Effector CD8-positive, alpha-beta T cell (primary cell): ENCODE measurements at regions not wholly inside any gene's neighbourhood (a gene's known extent, or its start where the extent isn't known, plus 50 kb on each side); places are given as distances from the start of the nearest gene placed in this dataset.

Experiments
- DNase-seq: peaks from one replicate; lab custom pipeline; 2025; lab: John Stamatoyannopoulos, UW

- no peak for DNase-seq
Observed at GRCh38 chr5:2266641-2267240, 384.0 kb upstream of the IRX4 start.

DNA sequence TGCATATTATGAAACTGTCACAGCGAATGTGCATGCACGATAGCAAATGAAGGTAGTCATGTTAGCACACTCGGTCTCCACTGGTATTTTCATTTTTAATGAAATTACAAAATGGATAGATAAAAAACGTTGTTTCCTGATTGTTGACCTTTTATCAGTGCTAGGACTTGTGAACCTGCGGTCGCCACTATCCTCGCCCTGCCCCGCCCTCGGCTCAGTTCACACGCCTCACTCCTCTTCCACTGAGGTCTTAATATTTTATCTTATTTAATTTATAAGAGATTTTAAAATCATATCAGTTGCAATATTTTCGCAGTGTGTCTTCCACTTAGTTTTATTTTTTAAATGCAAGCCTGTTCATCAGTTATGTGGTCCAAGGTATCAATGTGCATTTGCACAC lies 382.6 kb upstream of the IRX4 start:
- DNase-seq: no peak

GRCh38 chr5:2263763-2264162 lies 381.0 kb upstream of the IRX4 start:
- DNase-seq: no peak

- no peak for DNase-seq
Observed at GRCh38 chr5:2262620-2263019, 379.9 kb upstream of the IRX4 start.

GRCh38 chr5:2261004-2261703 lies 378.4 kb upstream of the IRX4 start:
- DNase-seq: no peak

GRCh38 chr5:2260211-2261003 lies 377.7 kb upstream of the IRX4 start:
- DNase-seq: no peak

DNA sequence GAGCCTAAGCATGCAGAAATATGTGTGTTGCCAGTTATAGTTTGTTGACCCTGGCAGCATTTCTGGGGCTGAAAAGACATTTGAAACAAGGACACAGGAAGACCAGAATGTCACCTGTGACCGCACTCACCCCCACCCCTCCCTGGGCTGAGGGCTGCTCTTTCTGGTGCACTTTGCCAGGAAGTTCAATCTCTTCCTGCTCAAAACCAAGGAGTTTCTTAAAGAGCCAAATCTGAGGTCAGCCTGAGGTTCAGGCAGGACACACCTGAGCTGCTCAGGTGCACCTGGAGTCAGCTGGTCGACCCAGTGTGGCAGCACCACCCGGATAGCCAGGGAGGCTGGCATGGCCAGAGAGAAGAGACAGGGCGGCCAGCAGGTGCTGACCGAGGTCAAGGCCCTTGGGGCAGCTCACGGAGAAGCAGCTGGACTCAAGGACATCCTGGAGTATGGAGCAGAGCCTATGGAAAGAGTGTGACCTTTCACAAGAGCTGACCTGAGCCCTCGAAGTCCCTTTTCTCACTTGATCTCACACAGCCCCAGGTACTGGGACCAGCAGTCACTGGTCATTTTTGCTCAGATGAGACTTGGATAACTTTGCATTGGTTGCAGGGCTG lies 376.9 kb upstream of the IRX4 start:
- no peak for DNase-seq

DNA sequence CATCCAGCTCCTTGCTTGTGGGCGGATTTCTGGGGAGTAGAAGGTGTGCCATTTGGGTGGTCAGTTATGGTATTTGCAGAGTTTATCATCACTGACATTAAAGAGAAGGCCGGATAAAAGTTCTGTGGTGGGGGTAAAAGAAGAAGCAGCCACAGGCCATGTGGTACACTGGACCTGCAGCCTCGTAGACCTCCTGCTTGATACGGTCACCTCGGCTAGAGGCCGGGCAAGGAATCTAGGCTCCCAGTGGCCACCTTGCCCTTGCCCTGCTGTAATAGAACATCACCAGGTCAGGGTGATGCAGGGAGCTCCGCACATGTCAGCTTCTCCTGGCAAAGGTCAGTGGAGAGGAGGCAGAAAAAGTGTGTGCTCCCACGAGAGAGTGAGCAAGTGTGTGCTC lies 376.1 kb upstream of the IRX4 start:
- no peak for DNase-seq

DNA sequence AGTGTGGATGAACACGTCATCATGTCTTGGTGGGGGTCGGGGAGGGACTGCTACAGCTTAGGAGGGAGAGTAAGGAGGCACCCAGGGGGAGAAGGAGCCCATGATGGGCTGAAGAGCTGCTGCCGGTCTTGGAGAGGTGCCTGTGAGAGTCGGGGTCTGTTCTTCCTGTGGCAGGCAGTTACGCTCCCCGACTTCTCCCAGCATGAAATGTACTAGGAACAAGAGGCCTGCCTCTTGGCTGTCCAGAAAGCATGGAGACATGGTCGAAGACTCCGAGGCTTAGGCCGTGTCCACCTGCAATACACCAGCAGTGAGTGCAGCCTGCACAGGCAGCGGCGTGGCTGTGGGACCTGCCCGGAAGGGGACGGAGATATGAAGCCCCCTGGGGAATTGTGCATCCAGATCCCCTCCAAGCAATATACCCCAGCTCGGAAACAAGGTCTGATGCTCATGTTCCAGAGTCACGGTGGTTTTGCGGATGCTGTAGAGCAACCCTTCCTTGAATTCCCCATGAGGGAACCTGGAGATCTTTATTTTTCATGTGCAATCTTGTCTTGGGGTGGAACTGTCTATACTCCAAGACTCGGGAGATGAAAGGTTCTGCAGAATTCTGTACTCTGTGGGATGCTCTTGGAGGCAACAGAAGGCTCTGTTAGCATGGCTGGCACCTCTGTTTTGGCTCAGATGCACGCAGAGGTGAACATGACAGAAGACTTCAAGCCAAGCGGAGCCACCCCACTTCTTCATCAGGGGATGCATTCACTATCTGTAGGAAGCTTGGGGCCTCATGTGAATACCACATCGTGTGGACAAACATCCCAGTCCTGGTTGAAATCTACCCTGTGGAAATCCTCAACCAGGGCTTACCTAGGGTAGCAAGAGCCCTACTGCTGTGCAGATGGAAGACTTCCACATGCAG lies 374.9 kb upstream of the IRX4 start:
- no peak for DNase-seq

- DNase-seq: no peak
Observed at GRCh38 chr5:2256691-2257280, 374.1 kb upstream of the IRX4 start.

DNA sequence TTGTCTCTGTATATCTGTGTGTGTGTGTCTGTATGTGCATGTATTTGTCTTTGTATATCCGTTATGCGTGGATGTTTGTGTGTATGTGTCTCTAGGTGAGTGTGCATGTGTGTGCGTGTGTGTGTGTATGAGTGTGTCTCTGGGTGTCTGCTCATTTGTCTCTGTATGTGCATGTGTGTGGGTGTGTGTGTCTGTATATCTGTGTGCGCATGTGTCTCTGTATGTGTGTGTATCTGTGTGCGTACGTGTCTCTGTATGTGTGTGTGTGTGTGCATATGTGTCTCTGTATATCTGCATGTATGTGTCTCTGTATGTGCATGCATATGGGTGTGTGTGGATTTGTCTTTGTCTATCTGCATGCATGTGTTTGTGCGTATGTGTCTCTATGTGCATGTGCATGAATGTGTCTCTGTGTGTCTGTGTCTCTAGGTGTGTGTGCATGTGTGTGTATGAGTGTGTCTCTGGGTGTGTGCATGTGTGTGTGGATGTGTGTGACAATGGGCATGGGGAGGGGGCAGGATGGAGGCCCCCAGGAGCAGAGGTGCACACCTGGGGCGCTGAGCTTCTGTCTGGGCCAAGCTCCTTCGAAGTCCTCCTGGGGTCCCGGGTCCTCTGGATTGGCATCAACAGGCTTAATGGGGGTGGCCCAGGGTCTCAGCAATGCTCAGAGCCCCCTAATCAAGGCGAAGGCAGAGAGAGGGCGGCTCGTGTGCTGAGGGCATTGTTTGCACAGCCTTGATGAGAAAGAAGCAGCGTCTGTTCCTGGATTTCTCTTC lies 373.4 kb upstream of the IRX4 start:
- no peak for DNase-seq

- no peak for DNase-seq
Observed at GRCh38 chr5:2254880-2255750, 372.4 kb upstream of the IRX4 start.

GRCh38 chr5:2254406-2254805 lies 371.7 kb upstream of the IRX4 start:
- no peak for DNase-seq

GRCh38 chr5:2253040-2253975 lies 370.6 kb upstream of the IRX4 start:
- DNase-seq: no peak

DNA sequence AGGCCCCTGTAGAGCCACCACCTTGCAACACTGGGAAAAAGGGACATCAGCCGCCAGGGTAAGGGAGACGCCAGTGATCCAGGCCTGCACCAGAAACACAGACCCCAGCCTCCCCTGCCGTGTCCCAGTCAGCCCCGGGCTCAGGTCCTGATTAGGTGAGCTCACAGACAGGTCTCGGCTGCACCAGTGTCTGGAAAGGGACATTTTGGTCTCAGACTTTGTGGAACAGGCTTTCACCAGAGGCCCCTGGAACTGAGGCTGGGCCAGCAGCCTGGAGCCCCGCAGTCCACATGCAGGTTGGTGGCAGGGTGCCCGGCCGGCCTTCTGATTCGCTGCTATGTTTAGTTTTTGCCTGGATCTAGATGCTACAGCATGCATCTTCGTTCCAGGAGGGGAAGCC lies 369.0 kb upstream of the IRX4 start:
- no peak for DNase-seq

DNA sequence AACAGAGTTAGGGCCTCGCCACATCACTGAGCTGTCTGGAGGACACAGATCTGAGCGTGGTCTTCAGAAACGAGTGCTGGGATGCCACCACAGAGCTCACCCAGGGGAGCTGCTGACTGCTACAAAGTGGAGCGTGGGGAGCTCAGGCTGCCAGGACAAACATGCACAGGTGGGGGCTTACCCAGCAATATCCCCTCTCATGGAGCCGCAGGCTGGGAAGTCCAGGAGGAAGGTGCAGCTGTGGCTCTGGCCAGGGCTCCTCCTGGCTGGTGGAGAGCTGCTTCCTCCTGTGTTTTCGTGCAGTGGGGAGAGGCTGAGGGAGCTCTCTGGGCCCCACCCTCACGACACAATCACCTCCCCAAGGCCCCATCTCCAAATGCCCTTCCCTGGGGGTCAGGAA lies 368.6 kb upstream of the IRX4 start:
- no peak for DNase-seq

DNA sequence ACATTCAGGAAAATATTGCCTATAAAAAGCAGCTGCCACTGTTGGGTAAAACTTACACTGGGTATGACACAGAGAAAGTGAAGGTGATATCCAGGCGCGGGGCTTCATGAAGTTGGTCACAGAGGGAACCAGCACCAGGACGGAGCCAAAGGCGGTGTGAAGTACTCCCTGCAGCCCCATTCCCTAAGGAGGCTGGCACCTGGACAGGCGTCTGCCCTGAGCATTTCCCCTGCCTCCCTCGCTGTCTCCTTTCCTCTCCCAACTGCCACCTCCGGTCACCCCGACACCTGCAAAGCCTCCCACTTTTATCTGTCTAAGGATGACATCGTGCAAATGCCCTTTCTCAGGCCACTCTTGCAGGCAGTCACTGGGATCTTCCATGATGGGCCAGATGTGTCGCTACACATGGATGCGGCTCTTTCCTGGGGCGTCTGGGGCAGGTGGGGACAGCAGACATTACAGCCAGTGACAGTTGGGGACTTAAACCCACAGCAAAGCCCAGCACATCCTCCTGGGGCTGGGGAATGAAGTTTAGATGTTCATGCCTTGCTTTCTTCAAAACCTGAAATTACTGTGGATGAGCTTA lies 367.7 kb upstream of the IRX4 start:
- no peak for DNase-seq

DNA sequence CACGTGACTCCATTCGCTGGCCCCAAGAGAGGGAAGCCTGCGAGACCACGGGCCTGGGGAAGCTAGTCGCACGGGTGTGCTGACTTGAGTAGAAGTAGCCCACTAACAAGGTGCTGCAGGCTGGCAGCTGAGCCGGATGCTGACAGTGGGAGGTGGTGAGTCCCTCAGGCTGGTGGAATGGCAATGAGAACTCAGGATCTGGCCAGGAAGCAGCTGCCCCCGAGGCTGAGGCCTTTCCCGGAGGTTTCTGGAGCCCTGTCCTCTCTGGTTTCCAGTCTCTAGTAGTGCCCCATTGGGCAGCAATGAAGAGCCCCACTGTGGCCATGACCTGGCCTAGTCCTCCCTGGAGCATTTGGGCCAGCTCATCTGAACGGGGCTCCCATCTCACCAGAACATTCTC lies 366.7 kb upstream of the IRX4 start:
- DNase-seq: no peak
